ENCODE measurements at regions not wholly inside any gene's neighbourhood (a gene's known extent, or its start where the extent isn't known, plus 50 kb on each side); places are given as distances from the start of the nearest gene placed in this dataset.

GRCh38 chr4:24104158-24104565 is 214.3 kb upstream of the PPARGC1A start:
- H3K4me3 Mint-ChIP-seq (ENCODE audit: unreplicated experiment) = no peak overlapping the region
- H3K36me3 Mint-ChIP-seq (ENCODE audit: low read depth) = no peaks in the 10 kb centered on the region
- DNase-seq (ENCODE audit: low spot score) = no peak
- peak overlapping the region; percentile 17 for H3K27ac Mint-ChIP-seq (ENCODE audit: unreplicated experiment)
- H3K4me1 Mint-ChIP-seq (ENCODE audit: low read depth) = peaks cover 33% of the 10 kb centered on the region
- H3K27me3 Mint-ChIP-seq (ENCODE audit: low read depth) = no peaks in the 10 kb centered on the region
- TF ChIP-seq, protein P1, sequence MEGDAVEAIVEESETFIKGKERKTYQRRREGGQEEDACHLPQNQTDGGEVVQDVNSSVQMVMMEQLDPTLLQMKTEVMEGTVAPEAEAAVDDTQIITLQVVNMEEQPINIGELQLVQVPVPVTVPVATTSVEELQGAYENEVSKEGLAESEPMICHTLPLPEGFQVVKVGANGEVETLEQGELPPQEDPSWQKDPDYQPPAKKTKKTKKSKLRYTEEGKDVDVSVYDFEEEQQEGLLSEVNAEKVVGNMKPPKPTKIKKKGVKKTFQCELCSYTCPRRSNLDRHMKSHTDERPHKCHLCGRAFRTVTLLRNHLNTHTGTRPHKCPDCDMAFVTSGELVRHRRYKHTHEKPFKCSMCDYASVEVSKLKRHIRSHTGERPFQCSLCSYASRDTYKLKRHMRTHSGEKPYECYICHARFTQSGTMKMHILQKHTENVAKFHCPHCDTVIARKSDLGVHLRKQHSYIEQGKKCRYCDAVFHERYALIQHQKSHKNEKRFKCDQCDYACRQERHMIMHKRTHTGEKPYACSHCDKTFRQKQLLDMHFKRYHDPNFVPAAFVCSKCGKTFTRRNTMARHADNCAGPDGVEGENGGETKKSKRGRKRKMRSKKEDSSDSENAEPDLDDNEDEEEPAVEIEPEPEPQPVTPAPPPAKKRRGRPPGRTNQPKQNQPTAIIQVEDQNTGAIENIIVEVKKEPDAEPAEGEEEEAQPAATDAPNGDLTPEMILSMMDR (IDR thresholded peaks at IDR 0.05) = no peak
- H3K9me3 Mint-ChIP-seq (ENCODE audit: low read depth) = no peaks in the 10 kb centered on the region

- TF ChIP-seq, protein P1 (IDR thresholded peaks at IDR 0.05) = no peak
These were observed 213.7 kb upstream of the PPARGC1A start for GRCh38 chr4:24103434-24104157.

GRCh38 chr4:24102621-24103020 is 212.8 kb upstream of the PPARGC1A start:
- Mint-ChIP-seq H3K36me3 (ENCODE audit: low read depth) (no peaks in the 10 kb centered on the region), H3K4me3 (ENCODE audit: unreplicated experiment) (no peak overlapping the region), H3K9me3 (ENCODE audit: low read depth) (no peaks in the 10 kb centered on the region), H3K27me3 (ENCODE audit: low read depth) (no peaks in the 10 kb centered on the region), H3K27ac (ENCODE audit: unreplicated experiment) (no peak overlapping the region), H3K4me1 (ENCODE audit: low read depth) (peaks cover 33% of the 10 kb centered on the region)
- TF ChIP-seq, protein P1 (IDR thresholded peaks at IDR 0.05) = no peak
- DNase-seq (ENCODE audit: low spot score) = no peak

More at GRCh38 chr4:24103434-24104157, 213.7 kb upstream of the PPARGC1A start:
- Mint-ChIP-seq H3K4me1 (ENCODE audit: low read depth) (peaks cover 33% of the 10 kb centered on the region), H3K4me3 (ENCODE audit: unreplicated experiment) (peak overlapping the region; percentile 10), H3K9me3 (ENCODE audit: low read depth) (no peaks in the 10 kb centered on the region), H3K36me3 (ENCODE audit: low read depth) (no peaks in the 10 kb centered on the region), H3K27me3 (ENCODE audit: low read depth) (no peaks in the 10 kb centered on the region), H3K27ac (ENCODE audit: unreplicated experiment) (peak overlapping the region; percentile 17)
- DNase-seq (ENCODE audit: low spot score) = no peak

DNA sequence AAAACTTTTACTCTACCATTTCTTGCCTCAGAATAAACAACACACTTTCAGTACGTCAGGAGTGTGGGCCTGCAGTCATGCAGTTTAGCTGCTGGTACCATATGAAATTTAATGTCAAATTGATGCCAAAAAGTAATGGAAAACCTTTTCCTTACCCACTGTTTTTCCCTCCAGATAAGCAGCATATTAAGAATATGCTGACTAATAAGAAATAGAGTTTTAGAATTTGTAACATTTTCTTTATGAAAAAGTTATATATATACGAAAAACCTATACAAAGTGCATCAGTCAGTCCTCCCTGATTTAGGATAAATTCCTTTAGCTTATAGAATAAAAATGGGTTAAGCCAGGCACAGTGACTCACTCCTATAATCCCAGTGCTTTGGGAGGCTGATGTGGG is 206.8 kb upstream of the PPARGC1A start:
- TF ChIP-seq, protein P1 (IDR thresholded peaks at IDR 0.05) = no peak
- Mint-ChIP-seq H3K27ac (ENCODE audit: unreplicated experiment) (no peak overlapping the region), H3K27me3 (ENCODE audit: low read depth) (no peaks in the 10 kb centered on the region), H3K9me3 (ENCODE audit: low read depth) (no peaks in the 10 kb centered on the region), H3K4me3 (ENCODE audit: unreplicated experiment) (no peak overlapping the region), H3K36me3 (ENCODE audit: low read depth) (no peaks in the 10 kb centered on the region), H3K4me1 (ENCODE audit: low read depth) (peaks cover 4% of the 10 kb centered on the region)
- DNase-seq (ENCODE audit: low spot score) = no peak

DNA sequence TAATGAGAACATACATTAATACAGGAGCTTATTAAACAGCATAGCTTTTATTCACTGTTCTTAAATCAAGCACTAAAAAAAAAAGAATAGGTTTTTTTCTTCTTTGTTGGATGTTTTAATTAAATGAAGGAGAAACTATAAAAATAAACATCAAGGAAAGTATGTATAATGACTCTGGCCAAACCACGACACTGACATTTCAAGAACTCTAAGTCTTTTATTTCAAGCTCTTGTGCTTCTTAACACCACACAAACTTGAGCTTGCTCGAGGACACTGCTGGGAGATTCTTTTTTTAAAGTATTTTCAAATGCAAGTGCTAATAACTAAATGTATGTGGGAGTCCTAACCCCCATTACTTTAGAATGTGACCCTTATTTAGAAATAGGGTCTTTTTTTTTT is 204.9 kb upstream of the PPARGC1A start:
- H3K4me3 Mint-ChIP-seq (ENCODE audit: unreplicated experiment) = no peak overlapping the region
- H3K9me3 Mint-ChIP-seq (ENCODE audit: low read depth) = no peaks in the 10 kb centered on the region
- peaks cover 14% of the 10 kb centered on the region for H3K4me1 Mint-ChIP-seq (ENCODE audit: low read depth)
- TF ChIP-seq, protein P1 (IDR thresholded peaks at IDR 0.05) = no peak
- H3K36me3 Mint-ChIP-seq (ENCODE audit: low read depth) = no peaks in the 10 kb centered on the region
- no peak for DNase-seq (ENCODE audit: low spot score)
- H3K27ac Mint-ChIP-seq (ENCODE audit: unreplicated experiment) = no peak overlapping the region
- no peaks in the 10 kb centered on the region for H3K27me3 Mint-ChIP-seq (ENCODE audit: low read depth)

Data from chondrocyte (in vitro differentiated cells).